Neural cell (in vitro differentiated cells): ENCODE measurements at regions not wholly inside any gene's neighbourhood (a gene's known extent, or its start where the extent isn't known, plus 50 kb on each side); places are given as distances from the start of the nearest gene placed in this dataset.

Source experiments
- H2AFZ ChIP-seq: fragments of 200-600, 300-800 bp; sonication (generic), shearing (Covaris generic); 2 replicates; pipeline ENCODE4 v1.6.0; 2014; ENCODE audit warnings: low read depth, mild to moderate bottlenecking, antibody characterized with exemption, low read length, moderate library complexity
- H3F3A ChIP-seq: fragments of 200-600 bp; shearing (Covaris generic); 2 replicates; pipeline ENCODE4 v1.6.1; 2016; ENCODE audit warnings: mild to moderate bottlenecking, moderate library complexity, mixed read lengths, antibody characterized with exemption, low read length; ENCODE audit not compliant: insufficient read depth, poor library complexity, severe bottlenecking
- H3K27ac ChIP-seq: fragments of 200-600, 300-800 bp; sonication (generic), shearing (Covaris generic); 2 replicates; pipeline ENCODE4 v1.5.1; 2014; ENCODE audit warnings: mild to moderate bottlenecking, low read length, moderate library complexity
- H3K27me3 ChIP-seq: fragments of 300-800, 200-600 bp; sonication (generic), shearing (Covaris generic); 2 replicates; pipeline ENCODE4 v1.6.0; 2014; ENCODE audit warnings: mild to moderate bottlenecking, low read depth, low read length, moderate library complexity; ENCODE audit not compliant: insufficient read depth
- H3K36me3 ChIP-seq: fragments of 300-800, 200-600 bp; sonication (generic), shearing (Covaris generic); 2 replicates; pipeline ENCODE4 v1.5.1; 2014; ENCODE audit warnings: mild to moderate bottlenecking, antibody characterized with exemption, low read length, moderate library complexity; ENCODE audit not compliant: insufficient read depth
- H3K4me2 ChIP-seq: fragments of 300-800, 200-600 bp; sonication (generic), shearing (Covaris generic); 2 replicates; pipeline ENCODE4 v1.6.0; 2014; ENCODE audit warnings: mild to moderate bottlenecking, low read length
- H3K4me3 ChIP-seq: fragments of 300-800, 200-600 bp; sonication (generic), shearing (Covaris generic); 2 replicates; pipeline ENCODE4 v1.5.1; 2014; ENCODE audit warnings: mild to moderate bottlenecking, low read length, moderate library complexity
- H3K79me2 ChIP-seq: fragments of 200-600 bp; shearing (Covaris generic); replicated peaks from 2 replicates; pipeline ENCODE4 v1.6.0; 2014; ENCODE audit warnings: mild to moderate bottlenecking, low read length, moderate library complexity; ENCODE audit not compliant: insufficient read depth
- H3K9ac ChIP-seq: fragments of 300-800, 200-600 bp; sonication (generic), shearing (Covaris generic); 2 replicates; pipeline ENCODE4 v1.6.1; 2016; ENCODE audit warnings: mild to moderate bottlenecking, low read length, mixed read lengths
- H3K9me2 ChIP-seq: fragments of 200-600 bp; shearing (Covaris generic); 2 replicates; pipeline ENCODE4 v1.6.1; 2016; ENCODE audit warnings: mild to moderate bottlenecking, low read length, mixed read lengths; ENCODE audit not compliant: insufficient read depth
- H3K9me3 ChIP-seq: fragments of 200-600, 300-800 bp; sonication (generic), shearing (Covaris generic); 2 replicates; pipeline ENCODE4 v1.6.1; 2016; ENCODE audit warnings: mild to moderate bottlenecking, mixed run types, low read length, moderate library complexity, mixed read lengths
- H4K20me1 ChIP-seq: fragments of 200-600 bp; shearing (Covaris generic); 2 replicates; pipeline ENCODE4 v1.6.1; 2016; ENCODE audit warnings: mild to moderate bottlenecking, mixed run types; ENCODE audit not compliant: insufficient read depth
- CTCF ChIP-seq: fragments of 450-650 bp; IDR thresholded peaks from 2 replicates; pipeline ENCODE4 v1.5.1; 2014; ENCODE audit warnings: antibody characterized with exemption, mild to moderate bottlenecking, moderate library complexity; ENCODE audit not compliant: poor library complexity, severe bottlenecking
- EP300 ChIP-seq: fragments of 450-650 bp; conservative IDR thresholded peaks from 2 replicates; pipeline ENCODE4 v1.6.1; 2014; ENCODE audit warnings: antibody characterized with exemption, mild to moderate bottlenecking, moderate library complexity; ENCODE audit not compliant: poor library complexity, severe bottlenecking
- EZH2 ChIP-seq: fragments of 200-600, 300-800 bp; shearing (Covaris generic), sonication (generic); IDR thresholded peaks from 2 replicates; pipeline ENCODE4 v1.6.1; 2014; ENCODE audit warnings: antibody characterized with exemption, low read length, borderline replicate concordance, mild to moderate bottlenecking; ENCODE audit not compliant: insufficient read depth, poor library complexity, severe bottlenecking
- MXI1 ChIP-seq: fragments of 450-650 bp; conservative IDR thresholded peaks from 2 replicates; pipeline ENCODE4 v1.6.1; 2014; ENCODE audit warnings: antibody characterized with exemption, mild to moderate bottlenecking; ENCODE audit not compliant: poor library complexity, severe bottlenecking
- POLR2AphosphoS5 ChIP-seq: IDR thresholded peaks from 2 replicates; pipeline ENCODE4 v1.6.1; 2012
- RAD21 ChIP-seq: fragments of 450-650 bp; conservative IDR thresholded peaks from 2 replicates; pipeline ENCODE4 v1.6.1; 2014; ENCODE audit warnings: antibody characterized with exemption, mild to moderate bottlenecking, moderate library complexity
- REST ChIP-seq: IDR thresholded peaks from 2 replicates; pipeline ENCODE4 v1.6.1; 2012; ENCODE audit warnings: borderline replicate concordance
- SMC3 ChIP-seq: fragments of 450-650 bp; conservative IDR thresholded peaks from 2 replicates; pipeline ENCODE4 v1.6.1; 2014; ENCODE audit warnings: antibody characterized with exemption, mild to moderate bottlenecking, moderate library complexity; ENCODE audit not compliant: poor library complexity
- TAF1 ChIP-seq: IDR thresholded peaks from 2 replicates; pipeline ENCODE4 v1.6.1; 2012; ENCODE audit warnings: low read depth

GRCh38 chr18:995629-996028 lies 91.0 kb downstream of the ADCYAP1 start:
- Histone ChIP-seq H3K4me2 (no peak overlapping the region), H4K20me1 (no peaks in the 10 kb centered on the region), H3F3A (no peaks in the 10 kb centered on the region), H3K9ac (no peak overlapping the region), H3K9me2 (no peaks in the 10 kb centered on the region), H3K9me3 (no peaks in the 10 kb centered on the region), H3K27me3 (no peaks in the 10 kb centered on the region), H2AFZ (no peak overlapping the region), H3K36me3 (no peaks in the 10 kb centered on the region), H3K4me3 (no peak overlapping the region), H3K79me2 (no peaks in the 10 kb centered on the region), H3K27ac (no peak overlapping the region)
- TF ChIP-seq TAF1 (no peak), EP300 (no peak), MXI1 (no peak)

GRCh38 chr18:997499-997898 lies 92.8 kb downstream of the ADCYAP1 start:
- Histone ChIP-seq H4K20me1 (no peaks in the 10 kb centered on the region), H3K9me3 (no peaks in the 10 kb centered on the region), H2AFZ (no peak overlapping the region), H3K79me2 (no peaks in the 10 kb centered on the region), H3K9me2 (no peaks in the 10 kb centered on the region), H3F3A (no peaks in the 10 kb centered on the region), H3K27ac (no peak overlapping the region), H3K9ac (no peak overlapping the region), H3K27me3 (no peaks in the 10 kb centered on the region), H3K36me3 (no peaks in the 10 kb centered on the region), H3K4me2 (no peak overlapping the region), H3K4me3 (no peak overlapping the region)
- no peak for TF ChIP-seq EP300
- TF ChIP-seq MXI1: no peak
- TF ChIP-seq REST: no peak
- TF ChIP-seq TAF1: no peak

- TF ChIP-seq RAD21 (no peak), EP300 (no peak), SMC3 (no peak), TAF1 (no peak), MXI1 (no peak), CTCF (no peak), POLR2AphosphoS5 (no peak), REST (no peak), EZH2 (no peak)
- H3K36me3 ChIP-seq: no peaks in the 10 kb centered on the region
- H3K9me2 ChIP-seq: no peaks in the 10 kb centered on the region
- no peak overlapping the region for H3K27ac ChIP-seq
- no peaks in the 10 kb centered on the region for H3K79me2 ChIP-seq
- H3K9me3 ChIP-seq: no peaks in the 10 kb centered on the region
- H3K4me2 ChIP-seq: no peak overlapping the region
- H3K4me3 ChIP-seq: no peak overlapping the region
- no peaks in the 10 kb centered on the region for H3K27me3 ChIP-seq
- H3K9ac ChIP-seq: no peak overlapping the region
- H2AFZ ChIP-seq: no peak overlapping the region
- H4K20me1 ChIP-seq: no peaks in the 10 kb centered on the region
- H3F3A ChIP-seq: no peaks in the 10 kb centered on the region
Measured at GRCh38 chr18:998936-999335, 94.3 kb downstream of the ADCYAP1 start.
